ENCODE measurements at regions not wholly inside any gene's neighbourhood (a gene's known extent, or its start where the extent isn't known, plus 50 kb on each side); places are given as distances from the start of the nearest gene placed in this dataset.

DNA sequence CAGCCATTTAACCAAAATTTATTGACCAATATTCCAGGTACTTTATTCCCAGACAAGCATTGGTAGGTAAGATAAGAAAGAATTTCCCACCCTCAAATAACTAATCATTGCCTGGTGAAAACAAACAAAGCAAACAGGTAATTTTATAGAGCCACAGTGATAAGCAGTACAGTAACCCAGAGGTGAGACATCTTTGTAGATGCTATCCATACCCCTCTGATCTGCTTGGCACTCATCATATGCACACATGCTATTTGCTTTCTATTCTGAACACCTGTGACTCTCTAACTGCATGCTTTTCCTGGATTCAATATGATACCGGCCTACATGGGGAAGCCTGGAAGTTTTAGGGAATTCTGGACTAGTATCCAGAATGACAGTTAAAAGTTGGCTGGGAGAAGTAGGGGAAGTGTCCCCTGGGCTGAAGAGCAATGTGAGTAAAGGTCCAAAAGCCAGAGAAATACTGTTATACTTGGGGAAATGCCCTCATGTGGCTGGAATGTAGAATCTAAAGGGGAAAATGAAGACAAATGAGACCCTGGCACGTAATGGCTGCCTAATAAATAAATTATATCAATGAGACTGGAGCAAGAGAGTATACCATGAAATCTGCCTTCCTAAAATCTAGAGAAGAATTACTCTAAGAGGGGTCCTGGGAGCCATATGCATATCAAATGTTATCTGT is 243.8 kb upstream of the ADAMTSL1 start:
- no peak for DNase-seq (ENCODE audit: low spot score)

GRCh38 chr9:18233311-18233710 is 240.6 kb upstream of the ADAMTSL1 start:
- DNase-seq (ENCODE audit: low spot score) = no peak

- DNase-seq (ENCODE audit: low spot score) = no peak
These were observed 240.0 kb upstream of the ADAMTSL1 start for GRCh38 chr9:18233776-18234445.

GRCh38 chr9:18235181-18235908 is 238.6 kb upstream of the ADAMTSL1 start:
- DNase-seq (ENCODE audit: low spot score) = no peak

DNA sequence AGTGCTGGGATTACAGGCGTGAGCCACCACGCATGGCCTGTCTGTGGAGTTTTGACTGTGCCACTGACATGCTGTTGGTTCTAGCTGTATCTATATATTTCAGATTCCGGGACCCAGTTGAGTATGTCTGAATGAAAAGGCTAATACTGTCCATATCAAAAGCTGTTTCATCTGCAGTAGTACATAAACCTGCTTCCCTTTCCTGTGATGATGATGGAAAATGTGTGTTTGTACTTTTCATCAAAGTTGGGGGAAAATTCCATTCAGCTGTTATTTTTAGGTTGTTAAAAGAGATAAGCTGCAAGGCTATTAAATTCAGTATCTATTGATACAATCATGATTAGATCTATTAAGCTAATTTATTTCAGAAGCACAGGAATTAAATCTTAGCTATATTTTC is 237.6 kb upstream of the ADAMTSL1 start:
- DNase-seq (ENCODE audit: low spot score) = no peak

GRCh38 chr9:18237776-18238175 is 236.2 kb upstream of the ADAMTSL1 start:
- no peak for DNase-seq (ENCODE audit: low spot score)

DNA sequence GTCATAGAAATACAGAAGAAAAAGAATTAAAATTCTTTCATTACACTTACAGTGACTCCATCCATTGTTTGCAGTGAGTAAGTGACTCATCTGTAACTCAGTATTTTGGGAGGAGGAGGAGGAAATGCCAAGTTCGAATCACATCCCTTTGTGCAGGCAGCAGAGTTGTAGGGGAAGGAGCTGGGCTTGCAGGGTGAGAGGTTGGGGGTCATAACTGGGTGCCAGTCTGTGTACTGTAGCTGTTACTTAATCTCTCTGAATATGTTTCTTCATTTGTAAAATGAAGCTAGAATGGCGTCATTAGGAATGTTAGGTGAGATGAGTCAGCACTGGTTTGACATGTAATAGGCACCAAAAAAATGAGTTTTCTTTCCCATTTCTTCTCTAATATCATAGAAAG is 235.7 kb upstream of the ADAMTSL1 start:
- no peak for DNase-seq (ENCODE audit: low spot score)

- DNase-seq (ENCODE audit: low spot score) = no peak
These were observed 235.1 kb upstream of the ADAMTSL1 start for GRCh38 chr9:18238752-18239447.

GRCh38 chr9:18240213-18240612 is 233.7 kb upstream of the ADAMTSL1 start:
- no peak for DNase-seq (ENCODE audit: low spot score)

DNA sequence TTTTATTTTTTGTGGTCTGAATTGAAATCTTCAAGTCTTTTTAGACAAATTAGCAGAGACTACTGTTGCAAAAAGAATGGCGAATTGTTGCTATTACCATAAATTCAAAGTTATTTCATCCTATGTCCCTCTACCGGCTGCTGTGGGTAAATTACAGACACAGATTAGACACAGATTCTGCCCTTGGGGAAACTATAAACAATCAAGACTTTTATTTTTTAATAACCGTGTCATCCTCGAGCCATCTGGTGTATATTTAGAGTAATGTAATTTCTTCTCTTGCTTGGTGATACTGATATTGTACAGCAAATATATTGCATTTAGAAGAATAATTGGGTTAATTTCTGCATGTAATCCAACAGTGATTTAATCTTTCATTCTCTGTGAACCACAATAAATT is 228.0 kb upstream of the ADAMTSL1 start:
- no peak for DNase-seq (ENCODE audit: low spot score)

DNA sequence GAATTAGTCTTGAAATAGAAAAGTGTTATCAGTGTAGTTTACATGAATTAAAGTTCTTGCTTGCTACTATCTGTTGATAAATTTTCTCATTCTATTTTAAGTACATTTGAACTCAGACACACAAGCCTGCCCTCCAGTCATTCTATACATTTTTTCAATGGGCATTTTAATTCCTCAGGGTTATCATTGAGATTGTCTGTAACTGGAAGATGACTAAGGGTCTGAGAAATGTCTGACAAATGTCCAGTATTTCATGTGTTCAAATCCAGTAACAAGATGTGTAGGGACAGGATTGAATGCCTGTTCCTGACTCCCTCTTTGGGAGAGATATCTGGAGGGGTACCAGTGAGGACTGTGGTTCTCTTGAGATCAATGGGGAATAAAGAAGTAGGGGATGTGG is 223.9 kb upstream of the ADAMTSL1 start:
- no peak for DNase-seq (ENCODE audit: low spot score)

DNA sequence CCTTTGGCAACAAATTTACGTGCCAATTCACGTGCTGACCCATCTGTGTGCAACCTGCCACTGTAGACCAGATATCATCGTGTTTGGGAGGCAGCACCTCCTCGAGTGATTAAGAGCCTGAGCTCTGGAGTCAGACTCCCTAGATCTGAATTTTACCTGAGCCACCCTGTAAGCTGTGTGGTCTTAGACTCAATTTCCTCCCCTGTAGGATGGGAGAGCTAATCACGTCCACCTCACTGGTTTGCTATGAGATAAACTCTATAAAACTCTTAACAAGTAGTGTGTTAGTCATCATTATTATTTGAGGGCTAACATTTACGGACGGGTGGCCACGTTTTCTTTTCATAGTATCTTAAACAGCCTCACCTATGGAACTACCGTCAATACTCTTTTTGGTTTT is 220.0 kb upstream of the ADAMTSL1 start:
- no peak for DNase-seq (ENCODE audit: low spot score)

- peak; percentile 91 for DNase-seq (ENCODE audit: low spot score)
These were observed 218.8 kb upstream of the ADAMTSL1 start for GRCh38 chr9:18255158-18255629.

GRCh38 chr9:18255747-18256146 is 218.2 kb upstream of the ADAMTSL1 start:
- DNase-seq (ENCODE audit: low spot score) = no peak

DNA sequence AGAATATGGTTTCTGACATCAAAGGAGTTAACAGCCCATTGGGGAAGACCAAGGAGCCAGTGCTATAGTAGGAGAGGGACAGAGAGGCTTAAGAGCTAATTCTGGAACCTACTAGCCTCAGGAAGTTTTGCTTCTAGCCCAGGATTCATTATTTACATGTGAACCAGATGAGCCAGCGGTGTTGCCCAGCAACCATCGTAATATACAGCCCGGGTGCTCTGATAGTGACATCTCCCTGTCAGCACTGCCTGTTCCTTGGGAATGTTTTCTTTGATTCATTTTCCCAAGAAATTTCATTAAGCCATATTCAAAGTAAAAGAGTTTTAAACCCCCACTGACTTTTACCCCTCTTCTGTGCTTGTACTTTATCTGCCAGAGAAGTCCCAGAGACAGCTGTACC is 217.4 kb upstream of the ADAMTSL1 start:
- DNase-seq (ENCODE audit: low spot score) = no peak

GRCh38 chr9:18260521-18260920 is 213.4 kb upstream of the ADAMTSL1 start:
- DNase-seq (ENCODE audit: low spot score) = no peak

DNA sequence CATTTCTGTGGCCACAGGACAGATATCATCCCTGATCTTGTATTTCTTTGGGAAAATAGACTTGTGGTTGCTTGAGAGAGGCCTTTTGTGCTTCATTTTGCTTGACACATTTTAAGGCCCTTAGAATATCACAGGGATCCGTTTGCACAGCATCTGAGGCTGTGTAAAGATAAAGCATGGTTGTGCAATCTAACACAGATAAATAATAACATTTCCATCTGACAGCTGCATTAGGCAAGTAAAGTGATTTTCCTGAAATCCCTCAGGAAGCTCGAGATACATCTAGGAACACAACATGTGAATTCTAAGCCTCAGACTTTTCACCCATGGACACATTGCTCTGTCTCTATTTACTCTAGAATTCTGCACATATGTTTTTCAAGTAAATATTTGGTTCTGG is 212.8 kb upstream of the ADAMTSL1 start:
- DNase-seq (ENCODE audit: low spot score) = no peak

DNA sequence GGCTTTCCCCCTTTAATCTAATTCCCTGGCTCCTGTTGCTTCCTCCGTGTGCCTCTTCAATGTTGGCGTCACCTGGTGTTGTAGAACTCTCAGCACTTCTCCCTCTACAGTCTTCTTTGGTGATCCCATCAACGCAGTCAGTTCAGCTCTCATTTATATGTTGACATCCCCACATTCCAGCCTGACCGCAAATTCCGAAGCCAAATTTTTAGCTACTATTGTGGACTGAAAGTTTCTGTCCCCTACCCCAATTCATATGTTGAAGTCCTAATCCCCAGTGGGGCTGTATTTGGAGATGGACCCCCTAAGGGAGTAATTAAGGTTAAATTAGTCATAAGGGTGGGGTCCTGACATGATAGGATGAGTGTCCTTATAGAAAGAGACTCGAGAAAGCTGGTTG is 210.6 kb upstream of the ADAMTSL1 start:
- no peak for DNase-seq (ENCODE audit: low spot score)

DNA sequence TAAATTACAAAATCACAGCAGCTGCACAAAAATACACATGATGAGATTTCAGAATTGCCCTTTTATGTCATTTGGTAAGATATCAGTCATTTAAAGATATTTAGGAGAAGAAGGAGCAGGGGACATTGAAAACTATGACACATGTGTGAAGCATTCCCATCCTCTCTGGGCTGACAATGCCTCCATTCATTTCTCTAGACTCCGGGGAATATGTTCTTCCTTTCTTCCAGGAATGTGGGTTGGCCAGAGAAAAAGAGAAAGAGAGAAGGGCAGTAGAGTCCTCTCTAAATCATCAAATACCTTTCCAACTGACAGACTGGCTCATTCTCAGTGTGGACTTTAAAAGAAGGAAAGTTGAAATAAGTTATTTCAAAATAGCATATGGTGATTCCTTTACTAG is 205.6 kb upstream of the ADAMTSL1 start:
- peak; percentile 7 for DNase-seq (ENCODE audit: low spot score)

DNA sequence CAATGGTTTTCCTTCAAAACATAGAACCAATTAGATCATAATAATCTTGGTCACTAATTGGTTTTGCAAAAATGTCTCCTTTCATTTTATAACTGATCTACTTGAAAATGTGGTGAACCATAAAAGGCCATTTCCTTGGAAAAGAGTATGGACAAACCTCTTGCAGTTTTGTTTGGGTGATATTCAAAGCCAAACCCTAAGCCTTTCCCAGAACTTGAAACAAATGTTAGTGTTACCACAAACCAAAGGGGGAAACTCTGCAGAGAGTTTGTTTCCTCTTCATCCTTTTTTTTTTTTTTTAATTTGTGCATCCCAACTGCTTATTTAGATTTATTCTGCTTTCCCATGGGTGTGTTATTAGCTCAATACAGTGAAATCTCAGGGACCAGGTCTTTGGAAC is 204.4 kb upstream of the ADAMTSL1 start:
- DNase-seq (ENCODE audit: low spot score) = no peak

- peak; percentile 6 for DNase-seq (ENCODE audit: low spot score)
These were observed 199.3 kb upstream of the ADAMTSL1 start for GRCh38 chr9:18274693-18275092.

- DNase-seq (ENCODE audit: low spot score) = no peak
These were observed 198.5 kb upstream of the ADAMTSL1 start for GRCh38 chr9:18275313-18275990.

Data from pons (tissue), 1 donor.